SU-DHL-6 (cell line): ENCODE measurements at regions not wholly inside any gene's neighbourhood (a gene's known extent, or its start where the extent isn't known, plus 50 kb on each side); places are given as distances from the start of the nearest gene placed in this dataset.
"Not testable (repeated sequence)": the region's sequence is repeated elsewhere in the genome, so short reads cannot be mapped to it uniquely, and the experiment has no call there.

ENCODE experiments used
- H2AFZ ChIP-seq: fragments of 200-600 bp; sonication (generic); 2 replicates; pipeline ENCODE4 v1.6.1; 2014; ENCODE audit warnings: low read depth, mild to moderate bottlenecking, moderate library complexity, mixed read lengths, antibody characterized with exemption, low read length; ENCODE audit not compliant: severe bottlenecking
- H3F3A ChIP-seq: fragments of 200-600 bp; shearing (Covaris generic); 2 replicates; pipeline ENCODE4 v1.6.0; 2016; ENCODE audit warnings: antibody characterized with exemption, mild to moderate bottlenecking; ENCODE audit not compliant: insufficient read depth
- H3K27ac ChIP-seq: fragments of 200-600 bp; sonication (generic); 2 replicates; pipeline ENCODE4 v1.5.1; 2016; ENCODE audit warnings: low read depth, mild to moderate bottlenecking, low read length, moderate library complexity, mixed read lengths
- H3K27me3 ChIP-seq: fragments of 200-600 bp; sonication (generic), shearing (Covaris generic); 2 replicates; pipeline ENCODE4 v1.6.0; 2014; ENCODE audit warnings: mild to moderate bottlenecking, low read length
- H3K36me3 ChIP-seq: fragments of 200-600 bp; sonication (generic); 2 replicates; pipeline ENCODE4 v1.6.1; 2014; ENCODE audit warnings: mild to moderate bottlenecking, low read length, mixed read lengths
- H3K4me2 ChIP-seq: fragments of 300-600, 200-600 bp; shearing (Covaris generic), sonication (generic); 2 replicates; pipeline ENCODE4 v1.6.0; 2014; ENCODE audit warnings: low read length, low read depth, mild to moderate bottlenecking; ENCODE audit not compliant: poor library complexity, severe bottlenecking
- H3K4me3 ChIP-seq: fragments of 200-600 bp; sonication (generic); 2 replicates; pipeline ENCODE4 v1.5.1; 2014; ENCODE audit warnings: antibody characterized with exemption, low read length, mild to moderate bottlenecking, mixed read lengths; ENCODE audit not compliant: insufficient read depth, poor library complexity, severe bottlenecking
- H3K79me2 ChIP-seq: fragments of 200-600 bp; sonication (generic); 2 replicates; pipeline ENCODE4 v1.6.1; 2014; ENCODE audit warnings: mild to moderate bottlenecking, low read length, moderate library complexity; ENCODE audit not compliant: insufficient read depth
- H3K9ac ChIP-seq: fragments of 200-600 bp; sonication (generic); 2 replicates; pipeline ENCODE4 v1.7.0; 2014; ENCODE audit warnings: mild to moderate bottlenecking, low read length
- H3K9me2 ChIP-seq: fragments of 200-600 bp; sonication (generic); replicated peaks from 2 replicates; pipeline ENCODE4 v1.6.1; 2014; ENCODE audit warnings: low read length; ENCODE audit not compliant: insufficient read depth
- H3K9me3 ChIP-seq: fragments of 200-600 bp; sonication (generic); 2 replicates; pipeline ENCODE4 v1.6.1; 2014; ENCODE audit warnings: low read length, mixed read lengths; ENCODE audit not compliant: insufficient read depth
- H4K20me1 ChIP-seq: fragments of 200-600 bp; sonication (generic); 2 replicates; pipeline ENCODE4 v1.6.1; 2014; ENCODE audit warnings: low read depth, mild to moderate bottlenecking, antibody characterized with exemption, low read length, moderate library complexity, mixed read lengths

DNA sequence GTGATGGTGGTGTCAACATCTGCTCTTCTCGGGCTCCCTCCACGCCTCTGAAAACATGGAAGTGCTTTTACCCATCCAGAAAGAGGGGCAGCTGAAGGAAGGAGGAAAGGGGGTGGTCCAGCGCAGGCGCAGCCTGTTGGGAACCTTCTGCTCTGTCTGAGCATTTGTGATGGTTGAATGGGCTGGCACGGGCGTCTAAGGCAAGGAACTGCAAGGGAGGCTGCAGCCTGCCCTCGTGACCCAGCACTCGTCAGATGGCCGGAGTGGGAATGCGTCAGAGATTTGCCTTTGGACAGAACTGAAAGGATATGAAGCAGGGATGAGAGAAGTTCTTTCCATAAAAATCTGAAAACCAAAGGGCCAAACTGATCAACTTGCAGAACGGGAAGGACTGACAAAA lies 62.3 kb upstream of the PLGLB2 start:
- not testable (repeated sequence) for H2AFZ ChIP-seq, H3K27ac ChIP-seq, H3K27me3 ChIP-seq, H3K79me2 ChIP-seq, H3K4me2 ChIP-seq, H3K9me2 ChIP-seq, H3K36me3 ChIP-seq, H3K9ac ChIP-seq, H3F3A ChIP-seq, H4K20me1 ChIP-seq, H3K4me3 ChIP-seq, H3K9me3 ChIP-seq

- H3K9ac ChIP-seq, H4K20me1 ChIP-seq, H3F3A ChIP-seq, H3K79me2 ChIP-seq, H3K4me2 ChIP-seq, H3K4me3 ChIP-seq, H3K27ac ChIP-seq, H3K36me3 ChIP-seq, H3K9me3 ChIP-seq, H3K27me3 ChIP-seq, H2AFZ ChIP-seq, H3K9me2 ChIP-seq: not testable (repeated sequence)
Measured at GRCh38 chr2:87686873-87687549, 60.9 kb upstream of the PLGLB2 start.

DNA sequence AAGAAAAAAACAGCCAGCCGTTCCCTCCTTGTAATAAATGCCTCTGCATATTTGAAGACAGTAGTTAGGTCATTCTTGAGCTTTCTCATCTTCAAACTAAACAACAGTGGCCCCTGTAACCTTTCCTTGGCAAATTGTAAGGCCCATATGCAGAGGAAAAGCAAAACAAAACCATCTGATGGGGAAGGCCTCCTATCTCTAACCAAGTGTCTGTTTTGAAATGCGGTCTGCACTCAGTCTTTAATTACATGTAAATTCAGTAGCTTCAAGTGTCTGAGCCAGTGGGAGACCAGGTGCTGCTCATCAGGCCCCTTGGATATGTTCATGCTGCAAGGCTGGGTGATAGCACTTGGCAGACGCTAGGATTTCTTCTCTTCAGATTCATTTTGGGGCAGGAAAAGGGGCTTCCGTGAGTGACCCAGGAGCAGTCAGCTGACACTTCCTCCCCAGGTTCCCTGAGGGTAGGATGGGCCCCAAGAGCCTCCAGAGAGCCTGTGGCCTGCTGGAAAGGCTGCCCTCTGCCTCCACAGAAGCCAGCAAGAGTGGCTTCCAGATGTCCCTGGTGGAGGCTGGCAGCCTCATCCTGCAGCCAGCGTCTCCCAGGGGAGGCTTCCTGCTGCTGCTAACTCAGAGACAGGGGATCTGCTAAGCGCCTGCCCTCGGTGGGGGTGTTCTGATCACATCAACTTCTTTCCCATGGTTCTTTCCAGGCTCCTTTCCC lies 60.2 kb upstream of the PLGLB2 start:
- H3K27me3 ChIP-seq, H3K36me3 ChIP-seq: not testable (repeated sequence)

GRCh38 chr2:87691899-87692592 lies 55.8 kb upstream of the PLGLB2 start:
- H3K9me2 ChIP-seq, H3K9me3 ChIP-seq, H3K27ac ChIP-seq, H3K4me3 ChIP-seq, H3K4me2 ChIP-seq, H3K36me3 ChIP-seq, H3K9ac ChIP-seq, H4K20me1 ChIP-seq, H3F3A ChIP-seq, H3K27me3 ChIP-seq, H2AFZ ChIP-seq, H3K79me2 ChIP-seq: not testable (repeated sequence)

More for the DNA sequence above, 60.2 kb upstream of the PLGLB2 start:
- not testable (repeated sequence) for H3K27ac ChIP-seq, H3K9me2 ChIP-seq, H3K4me3 ChIP-seq, H3K9ac ChIP-seq, H3K79me2 ChIP-seq, H3K9me3 ChIP-seq, H4K20me1 ChIP-seq, H2AFZ ChIP-seq, H3K4me2 ChIP-seq, H3F3A ChIP-seq

- not testable (repeated sequence) for H3K9ac ChIP-seq, H3F3A ChIP-seq, H3K9me3 ChIP-seq, H3K9me2 ChIP-seq, H3K27me3 ChIP-seq, H3K79me2 ChIP-seq, H2AFZ ChIP-seq, H3K4me3 ChIP-seq, H3K4me2 ChIP-seq, H3K36me3 ChIP-seq, H4K20me1 ChIP-seq, H3K27ac ChIP-seq
Measured at GRCh38 chr2:87692914-87693313, 55.0 kb upstream of the PLGLB2 start.

- H3K27me3 ChIP-seq, H3K9me2 ChIP-seq, H2AFZ ChIP-seq, H3K9me3 ChIP-seq, H3K27ac ChIP-seq, H3K9ac ChIP-seq, H3F3A ChIP-seq, H3K4me2 ChIP-seq, H3K79me2 ChIP-seq, H4K20me1 ChIP-seq, H3K36me3 ChIP-seq, H3K4me3 ChIP-seq: not testable (repeated sequence)
Measured at GRCh38 chr2:87693882-87694281, 54.0 kb upstream of the PLGLB2 start.

DNA sequence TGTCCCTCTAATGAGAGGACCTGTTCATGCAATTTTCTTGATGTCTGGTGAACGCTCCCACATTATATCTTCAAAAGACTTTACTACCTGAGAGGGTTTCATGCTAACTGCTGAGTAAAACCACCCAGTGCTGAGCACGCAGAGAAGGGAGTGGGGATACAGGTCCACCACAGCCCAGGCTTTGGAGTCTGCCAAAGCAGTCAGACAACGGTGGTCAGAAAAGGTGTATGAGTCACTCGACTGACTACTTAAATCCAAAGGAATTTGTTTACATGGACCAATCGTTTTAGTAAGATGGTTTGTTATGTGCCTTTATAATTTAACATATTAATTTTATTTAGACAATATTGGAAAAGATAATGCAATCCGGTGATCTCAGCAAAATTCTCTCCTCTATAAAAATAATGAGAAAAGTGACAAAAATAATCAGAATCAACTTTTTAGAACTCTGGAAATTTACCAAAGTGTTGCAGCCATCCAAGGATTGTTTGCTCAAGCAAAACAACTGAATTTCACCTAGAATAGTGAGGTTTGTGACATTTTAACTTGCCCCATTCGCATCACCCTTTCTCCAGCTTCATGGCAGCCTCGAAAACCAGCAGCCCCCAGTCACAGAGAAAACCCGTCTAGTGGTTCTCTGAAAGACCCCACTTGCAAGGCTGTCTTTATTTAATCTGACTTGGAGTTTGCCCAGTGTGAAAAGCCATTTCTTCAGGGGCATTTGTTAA lies 52.1 kb upstream of the PLGLB2 start:
- not testable (repeated sequence) for H2AFZ ChIP-seq, H3K36me3 ChIP-seq, H3F3A ChIP-seq, H3K4me2 ChIP-seq, H4K20me1 ChIP-seq, H3K9me3 ChIP-seq, H3K4me3 ChIP-seq, H3K27ac ChIP-seq, H3K9me2 ChIP-seq, H3K79me2 ChIP-seq, H3K9ac ChIP-seq, H3K27me3 ChIP-seq
